A549 (cell line): ENCODE measurements at regions not wholly inside any gene's neighbourhood (a gene's known extent, or its start where the extent isn't known, plus 50 kb on each side); places are given as distances from the start of the nearest gene placed in this dataset.

Experiments
- ATAC-seq, 2 experiments: fragments of 200-7000 bp in 1 of 2; fragments of >200 bp in 1 of 2; cut with Nextera tagmentation in 1 of 2; cut with Tn5 transposase in 1 of 2; 3 replicates each; pipeline versions ENCODE4 v1.8.0 to v1.9.1; 2018 to 2020; ENCODE audit warnings: mild to moderate bottlenecking in 1 of 2, moderate library complexity in 1 of 2
- CTCF ChIA-PET: fragments of 300-600 bp; sonication (Branson Sonifier 250); formaldehyde crosslinking; extraction: SDS; loops from one replicate; lab custom pipeline; 2021; ENCODE audit warnings: antibody characterized with exemption, inconsistent platforms; lab: Yijun Ruan, JAX
- POLR2A ChIA-PET: fragments of 350-600 bp; formaldehyde crosslinking; extraction: SDS; loops from one replicate; lab custom pipeline; 2021; ENCODE audit warnings: antibody characterized with exemption, inconsistent platforms; lab: Yijun Ruan, JAX
- DNase-seq, 2 experiments: peaks; one replicate each; pipeline versions ENCODE4 v3.0.0 to v3.0.0-alpha.2; 2011 to 2016; ENCODE audit warnings: low read depth in 1 of 2, low spot score in 1 of 2
- FAIRE-seq: peaks from 2 replicates; lab custom pipeline; 2011; peaks lifted over from hg19 to GRCh38; lab: Jason Lieb, UNC
- H3K27ac ChIP-seq, 2 experiments: fragments of >200 bp; sonication (Bioruptor Twin); formaldehyde crosslinking; 3 replicates each; pipeline ENCODE4 v1.5.1; 2016 to 2017
- H3K4me1 ChIP-seq: fragments of >200 bp; sonication (Bioruptor Twin); formaldehyde crosslinking; 3 replicates; pipeline ENCODE4 v1.6.1; 2016
- H3K4me2 ChIP-seq: fragments of >200 bp; sonication (Bioruptor Twin); formaldehyde crosslinking; 3 replicates; pipeline ENCODE4 v1.6.1; 2016
- H3K4me3 ChIP-seq: fragments of >200 bp; sonication (Bioruptor Twin); formaldehyde crosslinking; 3 replicates; pipeline ENCODE4 v1.5.1; 2016
- H3K9me3 ChIP-seq: fragments of >200 bp; sonication (Bioruptor Twin); formaldehyde crosslinking; 3 replicates; pipeline ENCODE4 v1.6.1; 2016
- BHLHE40 ChIP-seq: IDR thresholded peaks from 2 replicates; pipeline ENCODE4 v1.6.1; 2012; ENCODE audit warnings: low read depth, low read length, inconsistent platforms
- CEBPB ChIP-seq, 2 experiments: fragments of >200 bp in 1 of 2; sonication (Bioruptor Twin) in 1 of 2; formaldehyde crosslinking in 1 of 2; IDR thresholded peaks; 2 replicates each; pipeline ENCODE4 v1.6.1; 2012 to 2016
- E2F6 ChIP-seq: IDR thresholded peaks from 2 replicates; pipeline ENCODE4 v1.6.1; 2012; ENCODE audit warnings: low read depth, borderline replicate concordance
- EHF ChIP-seq: fragments of 250-450 bp; sonication (Bioruptor Pico); IDR thresholded peaks from 2 replicates; pipeline ENCODE4 v1.5.0; 2020; ENCODE audit warnings: mild to moderate bottlenecking
- EHMT2 ChIP-seq: fragments of 200-600 bp; sonication (generic); IDR thresholded peaks from 2 replicates; pipeline ENCODE4 v1.6.1; 2016; ENCODE audit warnings: antibody characterized with exemption, low read depth, mild to moderate bottlenecking, moderate library complexity
- EP300 ChIP-seq, 2 experiments: fragments of >200 bp; sonication (Bioruptor Twin); formaldehyde crosslinking; IDR thresholded peaks; 2 replicates in 1 of 2; 3 replicates in 1 of 2; pipeline ENCODE4 v1.6.1; 2016 to 2017
- FOSL2 ChIP-seq, 2 experiments: fragments of 450-650 bp in 1 of 2; fragments of >200 bp in 1 of 2; sonication (Bioruptor Twin) in 1 of 2; formaldehyde crosslinking; IDR thresholded peaks; 2 replicates each; pipeline versions ENCODE4 v1.5.0 to v1.6.1; 2016 to 2020; ENCODE audit warnings: mild to moderate bottlenecking in 1 of 2, moderate library complexity in 1 of 2
- HDAC2 ChIP-seq: fragments of 200-600 bp; sonication (generic); IDR thresholded peaks from 2 replicates; pipeline ENCODE4 v1.6.1; 2016
- HEYL ChIP-seq: fragments of 250-450 bp; sonication (Bioruptor Pico); IDR thresholded peaks from 2 replicates; pipeline ENCODE4 v1.8.0; 2021; ENCODE audit warnings: mild to moderate bottlenecking, moderate library complexity
- HOXB5 ChIP-seq: fragments of 250-450 bp; sonication (Bioruptor Pico); IDR thresholded peaks from 2 replicates; pipeline ENCODE4 v1.5.0; 2020; ENCODE audit warnings: mild to moderate bottlenecking, moderate library complexity
- JUN ChIP-seq, 2 experiments: fragments of >200 bp; sonication (Bioruptor Twin); formaldehyde crosslinking; IDR thresholded peaks; 2 replicates in 1 of 2; 3 replicates in 1 of 2; pipeline ENCODE4 v1.6.1; 2016 to 2017
- KDM5A ChIP-seq: fragments of 200-600 bp; sonication (generic); IDR thresholded peaks from 2 replicates; pipeline ENCODE4 v1.6.1; 2016; ENCODE audit warnings: antibody characterized with exemption, mild to moderate bottlenecking
- MAFK ChIP-seq: fragments of 450-650 bp; IDR thresholded peaks from 2 replicates; pipeline ENCODE4 v1.6.1; 2014; ENCODE audit not compliant: partially characterized antibody
- MAX ChIP-seq: IDR thresholded peaks from 2 replicates; pipeline ENCODE4 v1.6.1; 2012
- NPAS2 ChIP-seq: fragments of 250-450 bp; sonication (Bioruptor Pico); IDR thresholded peaks from 2 replicates; pipeline ENCODE4 v1.8.0; 2022; ENCODE audit warnings: mild to moderate bottlenecking, moderate library complexity, borderline replicate concordance
- NR3C1 ChIP-seq: fragments of >200 bp; sonication (Bioruptor Twin); formaldehyde crosslinking; IDR thresholded peaks from 3 replicates; pipeline ENCODE4 v1.6.1; 2017
- PBX3 ChIP-seq: IDR thresholded peaks from 2 replicates; pipeline ENCODE4 v1.6.1; 2012
- POLR2A ChIP-seq: IDR thresholded peaks from 2 replicates; pipeline ENCODE4 v1.6.1; 2012; ENCODE audit warnings: mild to moderate bottlenecking, low read length
- RNF2 ChIP-seq: fragments of 200-600 bp; sonication (generic); IDR thresholded peaks from 2 replicates; pipeline ENCODE4 v1.6.1; 2016; ENCODE audit warnings: low read depth, mild to moderate bottlenecking, antibody characterized with exemption, moderate library complexity, borderline replicate concordance
- ZC3H11A ChIP-seq: fragments of 450-650 bp; IDR thresholded peaks from 2 replicates; pipeline ENCODE4 v1.6.1; 2014; ENCODE audit warnings: antibody characterized with exemption, mild to moderate bottlenecking
- ZNF302 ChIP-seq: fragments of 250-450 bp; sonication (Bioruptor Pico); IDR thresholded peaks from 2 replicates; pipeline ENCODE4 v1.9.0; 2021; ENCODE audit warnings: inconsistent platforms, mild to moderate bottlenecking, moderate library complexity
- WGBS: methylation state at CpG from one replicate; pipeline ENCODE4 v1.1.6; 2017; ENCODE audit errors: missing lambda C conversion rate; 5-methylcytosine and 5-hydroxymethylcytosine counted together

- ATAC-seq (no peak), FAIRE-seq (no peak), DNase-seq (no peak)
- Histone ChIP-seq H3K4me1 (no peaks in the 10 kb centered on the region), H3K4me3 (no peak overlapping the region), H3K4me2 (no peak overlapping the region), H3K27ac (no peak overlapping the region; a peak in 1 of 6 replicates), H3K9me3 (no peaks in the 10 kb centered on the region)
- POLR2A ChIA-PET = no interaction called here
- 86% methylated on average over 1 of the region's 1 CpG for WGBS
- CTCF ChIA-PET = no interaction called here
- TF ChIP-seq HOXB5 (no peak), RNF2 (no peak), EP300 (IDR thresholded peaks at IDR 0.05) (no peak), MAFK (no peak), NPAS2 (CRISPR knock-in tag) (no peak), NR3C1 (no peak), POLR2A (no peak), EHMT2 (no peak), PBX3 (no peak), CEBPB (IDR thresholded peaks at IDR 0.05) (no peak), BHLHE40 (no peak), HDAC2 (no peak)
Measured at GRCh38 chr1:117696561-117696960, 90.7 kb downstream of the TENT5C start.

GRCh38 chr1:117697220-117697781 lies 91.5 kb downstream of the TENT5C start:
- ATAC-seq (no peak), FAIRE-seq (no peak), DNase-seq (no peak)
- no peak for TF ChIP-seq JUN (IDR thresholded peaks at IDR 0.05)
- no peak for TF ChIP-seq KDM5A
- no peak for TF ChIP-seq MAX
- ChIA-PET CTCF (no interaction called here), POLR2A (no interaction called here)
- Histone ChIP-seq H3K9me3 (no peaks in the 10 kb centered on the region), H3K4me2 (no peak overlapping the region), H3K4me3 (no peak overlapping the region), H3K4me1 (no peaks in the 10 kb centered on the region), H3K27ac (no peak overlapping the region)

GRCh38 chr1:117698398-117699160 lies 92.7 kb downstream of the TENT5C start:
- H3K4me3 ChIP-seq = no peak overlapping the region
- ChIA-PET POLR2A (no interaction called here), CTCF (interaction anchor here (0.8 to 1.3 kb wide), 2 partner anchors 56 to 164 kb away, joined by 3 read pairs; no protein-coding TSS in a partner anchor)
- H3K4me2 ChIP-seq = no peak overlapping the region
- ATAC-seq (no peak), DNase-seq (no peak), FAIRE-seq (no peak)
- H3K9me3 ChIP-seq = no peaks in the 10 kb centered on the region
- H3K4me1 ChIP-seq = no peaks in the 10 kb centered on the region
- TF ChIP-seq FOSL2 (IDR thresholded peaks at IDR 0.05) = no peak
- TF ChIP-seq FOSL2 (CRISPR knock-in tag; IDR thresholded peaks at IDR 0.05) = no peak
- TF ChIP-seq E2F6 = no peak
- TF ChIP-seq HEYL = no peak
- no peak for TF ChIP-seq EHF
- TF ChIP-seq MAX = no peak
- TF ChIP-seq ZNF302 = no peak
- no peak for TF ChIP-seq ZC3H11A
- TF ChIP-seq, all 56 proteins: peak for 0
- 27% methylated on average over 5 of the region's 5 CpGs for WGBS
- H3K27ac ChIP-seq = no peak overlapping the region
